ENCODE measurements at regions not wholly inside any gene's neighbourhood (a gene's known extent, or its start where the extent isn't known, plus 50 kb on each side); places are given as distances from the start of the nearest gene placed in this dataset.
A peak's percentile ranks its signal among the peaks of the same experiment; 100 is the strongest.
"Not testable (repeated sequence)": the region's sequence is repeated elsewhere in the genome, so short reads cannot be mapped to it uniquely, and the experiment has no call there.

- no peak for DNase-seq (ENCODE audit: low read depth in 1 of 2, low spot score in 1 of 2)
Observed at GRCh38 chr15:26083896-26084295, 220.8 kb upstream of the ATP10A start.

GRCh38 chr15:26083457-26083856 is 220.3 kb upstream of the ATP10A start:
- no peak for DNase-seq (ENCODE audit: low read depth in 1 of 2, low spot score in 1 of 2)

- peak; percentile 90 to 94 for DNase-seq (ENCODE audit: low read depth in 1 of 2, low spot score in 1 of 2)
Observed at GRCh38 chr15:26082221-26083109, 219.3 kb upstream of the ATP10A start.

GRCh38 chr15:26081758-26082220 is 218.7 kb upstream of the ATP10A start:
- no peak for DNase-seq (ENCODE audit: low read depth in 1 of 2, low spot score in 1 of 2)

GRCh38 chr15:26075770-26076169 is 212.6 kb upstream of the ATP10A start:
- DNase-seq (ENCODE audit: low read depth in 1 of 2, low spot score in 1 of 2): no peak

GRCh38 chr15:26073430-26074333 is 210.6 kb upstream of the ATP10A start:
- no peak for DNase-seq (ENCODE audit: low read depth in 1 of 2, low spot score in 1 of 2)

GRCh38 chr15:26070095-26070532 is 207.0 kb upstream of the ATP10A start:
- no peak for DNase-seq (ENCODE audit: low read depth in 1 of 2, low spot score in 1 of 2)

- DNase-seq (ENCODE audit: low read depth in 1 of 2, low spot score in 1 of 2): no peak
Observed at GRCh38 chr15:26069231-26069641, 206.1 kb upstream of the ATP10A start.

GRCh38 chr15:26066896-26067295 is 203.8 kb upstream of the ATP10A start:
- DNase-seq (ENCODE audit: low read depth in 1 of 2, low spot score in 1 of 2): no peak

GRCh38 chr15:26065723-26066122 is 202.6 kb upstream of the ATP10A start:
- no peak for DNase-seq (ENCODE audit: low read depth in 1 of 2, low spot score in 1 of 2)

GRCh38 chr15:26061248-26061647 is 198.1 kb upstream of the ATP10A start:
- no peak for DNase-seq (ENCODE audit: low read depth in 1 of 2, low spot score in 1 of 2)

- not testable (repeated sequence) for DNase-seq (ENCODE audit: low read depth in 1 of 2, low spot score in 1 of 2)
Observed at GRCh38 chr15:26056766-26057165, 193.6 kb upstream of the ATP10A start.

GRCh38 chr15:26051761-26052675 is 188.9 kb upstream of the ATP10A start:
- no peak for DNase-seq (ENCODE audit: low read depth in 1 of 2, low spot score in 1 of 2)

GRCh38 chr15:26050984-26051383 is 187.9 kb upstream of the ATP10A start:
- DNase-seq (ENCODE audit: low read depth in 1 of 2, low spot score in 1 of 2): no peak

GRCh38 chr15:26049900-26050657 is 187.0 kb upstream of the ATP10A start:
- no peak for DNase-seq (ENCODE audit: low read depth in 1 of 2, low spot score in 1 of 2)

GRCh38 chr15:26048669-26049068 is 185.5 kb upstream of the ATP10A start:
- no peak for DNase-seq (ENCODE audit: low read depth in 1 of 2, low spot score in 1 of 2)

- DNase-seq (ENCODE audit: low read depth in 1 of 2, low spot score in 1 of 2): no peak
Observed at GRCh38 chr15:26045516-26045915, 182.4 kb upstream of the ATP10A start.

- DNase-seq (ENCODE audit: low read depth in 1 of 2, low spot score in 1 of 2): no peak
Observed at GRCh38 chr15:26043018-26043417, 179.9 kb upstream of the ATP10A start.

GRCh38 chr15:26038693-26039092 is 175.6 kb upstream of the ATP10A start:
- no peak for DNase-seq (ENCODE audit: low read depth in 1 of 2, low spot score in 1 of 2)

- DNase-seq (ENCODE audit: low read depth in 1 of 2, low spot score in 1 of 2): no peak
Observed at GRCh38 chr15:26037369-26037768, 174.2 kb upstream of the ATP10A start.

Data from stimulated activated CD4-positive, alpha-beta T cell treated with anti-CD3 and anti-CD28 coated beads, Interleukin-15, amount 100 ng/mL, for 1 hour (primary cell).